Spleen (tissue), 7 donors: ENCODE measurements at regions not wholly inside any gene's neighbourhood (a gene's known extent, or its start where the extent isn't known, plus 50 kb on each side); places are given as distances from the start of the nearest gene placed in this dataset.

Source experiments
- CTCF ChIP-seq, 11 experiments: fragments of 200-600 bp in 7 of 11; fragments of 450-650 bp in 4 of 11; sonication (generic) in 4 of 11; IDR thresholded peaks in 8 of 11; conservative IDR thresholded peaks in 3 of 11; 1 replicate in 7 of 11; 2 replicates in 4 of 11; pipeline versions ENCODE4 v1.4.0 to v1.8.0; 2016 to 2021; ENCODE audit warnings: antibody characterized with exemption in 11 of 11, inconsistent platforms in 4 of 11, mild to moderate bottlenecking in 1 of 11
- POLR2A ChIP-seq, 3 donors: fragments of 450-650 bp; IDR thresholded peaks; one replicate each; pipeline ENCODE4 v1.5.1; 2017; ENCODE audit warnings: antibody characterized with exemption in 3 of 3, mild to moderate bottlenecking in 1 of 3
- POLR2AphosphoS5 ChIP-seq, 3 donors: sonication (generic); formaldehyde crosslinking; IDR thresholded peaks; one replicate each; pipeline ENCODE4 v1.5.1; 2017; ENCODE audit warnings: antibody characterized with exemption in 3 of 3
- donor health status: DM: no; HTN: no; CAD: no; lungs with moderate emphysema.
- donor health status: DM: no; HTN: no; CAD: no.
- donor health status: DM: no; HTN: no; CAD: no.

DNA sequence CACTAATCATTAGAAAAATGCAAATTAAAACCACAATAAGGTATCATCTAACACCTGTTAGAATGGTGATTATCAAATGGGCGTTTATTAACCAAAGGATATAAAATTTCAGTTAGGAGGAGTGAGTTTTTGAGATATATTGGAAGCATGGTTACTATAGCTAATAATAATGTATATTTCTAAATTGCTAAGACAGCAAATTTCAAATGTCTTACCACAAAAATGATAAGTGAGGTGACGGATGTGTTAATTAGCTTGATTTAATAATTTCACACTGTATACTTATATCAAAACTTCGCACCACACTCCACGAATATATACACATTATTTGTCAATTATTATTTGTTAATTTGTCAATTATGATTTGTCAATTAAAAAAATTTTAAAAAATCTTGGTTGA lies 227.2 kb upstream of the DDX18 start:
- TF ChIP-seq POLR2A (IDR thresholded peaks at IDR 0.05) (no peak), CTCF (IDR thresholded peaks at IDR 0.05 in 8 of 11, conservative IDR thresholded peaks at IDR 0.05 in 3 of 11) (no peak), POLR2AphosphoS5 (IDR thresholded peaks at IDR 0.05) (no peak)
